Activated CD4-positive, alpha-beta T cell treated with anti-CD3 and anti-CD28 coated beads, Interleukin-2, amount 50 U/mL, for 4 hours (primary cell): ENCODE measurements at regions not wholly inside any gene's neighbourhood (a gene's known extent, or its start where the extent isn't known, plus 50 kb on each side); places are given as distances from the start of the nearest gene placed in this dataset.

Experiments used
- DNase-seq, 2 experiments: peaks; one replicate each; pipeline ENCODE4 v3.0.0-alpha.2; 2020

DNA sequence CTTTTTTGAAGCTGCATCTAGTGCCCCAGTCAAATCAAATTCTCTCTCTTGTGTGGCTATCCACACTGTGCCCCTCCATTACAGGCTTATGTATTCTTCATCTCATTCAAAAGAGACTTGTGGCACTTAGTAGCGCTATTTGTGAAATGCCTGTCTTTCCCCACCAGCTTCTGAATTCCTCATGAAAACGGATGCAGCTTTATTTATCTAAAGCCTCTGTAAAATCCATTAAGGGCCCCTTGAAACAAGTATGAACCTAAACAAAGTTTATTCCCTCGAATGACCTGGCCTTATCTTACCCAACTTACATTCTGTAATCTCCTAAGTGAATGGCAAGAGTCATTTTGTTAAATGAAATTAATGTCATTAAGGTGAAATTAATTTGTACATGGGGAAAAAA lies 417.4 kb upstream of the PIK3C3 start:
- no peak for DNase-seq

DNA sequence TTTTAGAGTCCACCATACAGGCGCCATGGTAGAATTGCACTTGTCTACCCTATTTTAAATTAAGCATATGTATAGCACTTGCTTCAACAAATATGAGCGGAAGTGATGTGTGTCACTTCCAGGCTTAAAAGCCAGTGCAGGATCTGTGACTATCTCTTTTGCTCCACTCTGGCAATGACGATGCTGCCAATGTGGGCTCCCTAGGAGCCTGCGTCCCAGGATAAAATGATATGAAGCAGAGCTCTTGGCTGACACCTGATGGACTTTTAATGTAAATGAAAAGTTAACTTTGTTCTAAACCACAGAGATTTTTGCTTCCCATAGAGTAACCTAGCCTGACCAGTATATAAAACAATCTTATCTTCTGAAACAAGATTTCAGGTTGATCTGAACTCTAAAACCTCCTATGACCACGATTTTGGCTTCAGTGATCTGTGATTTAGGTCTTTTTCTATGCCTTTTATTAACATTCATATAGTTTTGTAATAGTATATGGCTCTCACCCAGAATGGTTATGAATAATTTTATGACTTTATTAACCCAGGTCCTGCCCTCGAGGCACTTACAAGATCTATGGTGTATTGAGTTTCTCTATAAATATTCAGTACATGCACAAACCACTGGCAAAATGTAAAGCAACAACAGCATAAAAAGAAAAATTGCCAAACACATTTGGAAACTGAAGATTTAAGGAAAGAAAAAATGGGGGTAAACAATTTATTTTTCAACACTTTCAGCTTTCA lies 422.5 kb upstream of the PIK3C3 start:
- no peak for DNase-seq

DNA sequence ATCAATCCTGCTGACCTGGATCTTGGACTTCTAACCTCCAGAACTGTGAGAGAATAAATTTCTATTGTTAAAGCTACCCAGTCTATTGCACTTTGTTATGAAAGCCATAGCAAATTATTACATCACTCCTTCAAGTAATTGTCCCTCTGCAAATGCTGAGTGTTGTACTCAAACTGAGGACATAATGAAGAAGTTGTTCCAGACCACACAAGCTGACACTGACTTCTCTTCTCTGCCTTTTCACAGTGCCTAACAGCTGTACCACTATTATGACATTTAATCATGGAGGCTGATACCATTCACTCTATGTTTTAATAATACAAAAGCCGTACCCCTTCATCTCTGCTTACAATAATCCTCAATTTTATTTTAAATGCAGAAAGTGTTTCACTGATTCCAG lies 424.1 kb upstream of the PIK3C3 start:
- no peak for DNase-seq

DNA sequence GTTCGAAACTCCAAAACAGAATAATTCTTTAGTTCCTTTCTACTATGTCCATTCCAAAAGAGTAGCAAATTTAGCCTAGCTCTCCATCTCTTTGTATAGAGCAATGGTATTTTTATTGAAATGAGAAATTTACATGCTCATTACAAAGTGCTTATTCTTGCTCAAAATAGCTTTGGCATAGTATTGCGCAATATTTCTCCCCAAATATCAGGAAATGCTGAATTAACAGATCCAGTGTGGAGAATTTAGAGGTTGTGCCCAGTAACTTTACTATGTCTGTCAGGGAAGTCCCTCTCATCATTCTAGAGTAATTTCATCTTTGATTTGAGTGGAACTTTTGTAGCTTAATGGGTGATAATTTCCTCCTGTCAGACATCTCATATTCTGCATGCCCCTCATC lies 425.9 kb upstream of the PIK3C3 start:
- no peak for DNase-seq

DNA sequence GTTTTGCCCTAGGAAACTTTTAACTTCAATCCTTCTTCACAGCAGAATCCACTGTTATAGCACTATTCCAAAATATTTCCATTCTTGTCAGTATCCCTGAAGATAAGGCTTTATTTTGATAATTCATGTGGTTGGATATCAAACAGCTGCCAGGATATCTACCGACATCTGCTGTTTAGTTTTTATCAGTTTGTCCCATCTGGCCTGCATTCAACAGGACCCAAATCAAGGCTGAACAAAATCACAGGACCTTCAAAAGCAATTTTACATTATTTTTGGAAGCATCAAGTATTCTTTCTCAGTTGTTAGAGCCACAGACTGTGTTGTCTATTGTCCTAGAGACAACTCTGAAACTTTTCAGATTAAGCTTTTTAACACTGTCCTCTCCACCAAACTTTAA lies 429.0 kb upstream of the PIK3C3 start:
- no peak for DNase-seq

DNA sequence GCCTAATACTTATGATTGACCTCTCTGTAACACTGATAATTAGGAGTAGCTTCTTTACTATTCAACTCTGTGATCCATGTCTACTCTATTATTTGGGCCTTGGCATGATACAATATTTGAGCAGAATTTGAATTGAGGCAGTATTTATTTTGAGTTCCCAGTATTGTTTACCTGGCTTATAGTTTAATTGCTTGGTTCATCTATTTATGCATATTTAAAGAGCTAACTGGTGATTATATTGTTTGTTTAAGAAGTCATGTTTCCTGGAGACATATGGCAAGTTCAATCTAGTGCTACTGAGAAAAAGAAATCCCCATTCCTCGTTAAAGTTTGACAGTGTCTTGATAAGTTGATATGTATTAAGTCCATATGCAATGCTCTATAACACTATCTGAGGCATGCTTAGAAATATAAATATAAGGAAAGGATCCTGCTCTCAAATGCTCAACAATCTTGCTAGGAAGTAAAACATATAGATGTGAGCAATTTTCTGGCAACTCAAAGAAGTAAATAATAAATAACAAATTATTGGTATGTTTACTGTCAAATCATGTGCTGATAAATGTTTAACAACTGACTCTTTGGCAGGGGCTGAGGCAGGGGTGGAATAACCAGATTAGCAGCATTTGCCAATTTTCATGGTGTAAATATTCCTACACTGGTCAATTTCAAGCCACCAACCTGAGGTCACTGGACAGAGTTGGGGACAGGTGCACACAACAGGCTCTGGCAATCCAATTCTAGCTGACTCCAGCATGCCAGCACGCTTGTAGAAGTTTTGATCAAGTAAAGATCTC lies 430.2 kb upstream of the PIK3C3 start:
- DNase-seq, result no peak

DNA sequence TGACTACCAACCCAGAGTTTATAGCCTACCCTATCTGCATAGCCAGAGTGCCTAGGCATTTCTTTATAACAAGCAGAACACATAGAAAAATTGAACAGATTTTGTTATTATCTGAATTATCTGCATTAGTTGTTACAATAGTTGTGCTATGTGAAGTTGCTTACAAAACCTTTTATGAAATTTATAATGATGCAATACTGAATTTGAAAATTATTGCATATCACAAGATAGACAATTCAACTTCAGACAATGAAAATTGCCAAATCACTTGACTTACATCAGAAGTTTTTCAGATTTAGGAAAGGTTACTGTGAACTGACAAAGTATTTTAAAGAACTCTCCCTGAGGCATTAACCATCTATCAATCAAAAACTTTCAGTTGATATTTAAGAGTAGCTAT lies 437.9 kb upstream of the PIK3C3 start:
- no peak for DNase-seq

DNA sequence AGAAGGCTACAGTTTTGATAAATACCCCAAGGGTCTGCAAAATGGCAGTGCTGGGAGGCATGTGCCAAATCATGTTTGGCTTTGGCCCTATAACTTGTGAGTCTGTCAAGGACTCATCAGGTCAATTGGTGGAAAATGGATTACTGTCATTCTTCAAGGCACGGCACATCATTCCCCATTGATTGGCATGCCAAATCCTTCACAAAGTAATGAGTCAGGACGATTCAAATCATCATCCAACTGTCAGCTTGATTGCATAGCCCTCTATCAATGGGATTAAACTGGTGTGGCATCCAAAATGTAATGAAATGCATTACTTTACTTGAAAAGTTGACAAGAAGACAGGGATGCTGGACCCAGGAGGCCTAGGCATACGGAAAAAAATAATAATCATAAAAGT lies 441.6 kb upstream of the PIK3C3 start:
- no peak for DNase-seq

DNA sequence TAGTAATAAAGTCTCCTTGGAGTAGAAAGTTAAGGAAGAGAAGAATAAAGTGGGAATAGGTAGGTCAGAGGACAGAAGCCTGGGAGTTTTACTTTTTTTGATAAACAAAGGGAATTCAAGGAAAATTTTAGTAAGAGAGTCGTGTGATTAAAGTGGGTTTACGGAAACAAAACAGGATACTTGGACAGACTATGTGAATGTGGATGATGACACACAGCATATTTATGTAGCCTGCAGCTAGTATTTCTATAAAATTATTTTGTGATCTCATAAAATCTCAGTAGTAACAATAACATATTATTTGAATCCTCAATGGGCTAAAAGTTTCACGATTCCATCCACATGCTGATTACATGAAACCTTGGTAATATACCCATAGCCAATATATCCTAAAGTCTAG lies 450.7 kb upstream of the PIK3C3 start:
- no peak for DNase-seq

DNA sequence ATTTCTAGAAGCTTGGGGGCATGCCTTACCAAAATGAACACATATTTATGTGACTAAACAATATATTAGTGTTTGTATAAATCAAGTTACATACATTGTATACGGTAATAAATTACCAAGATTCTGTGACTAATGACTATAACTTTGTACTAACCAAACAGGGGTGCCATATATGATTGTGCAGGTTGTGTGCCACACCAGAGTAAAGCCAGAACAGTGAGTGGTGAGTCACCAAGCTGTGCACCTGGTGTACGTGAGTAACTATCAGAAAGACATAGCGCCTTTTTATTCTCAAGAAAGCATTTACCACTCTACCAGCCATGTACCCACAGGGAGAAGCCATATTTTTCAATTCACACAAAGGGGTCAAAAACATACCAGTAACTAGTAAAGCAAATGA lies 453.2 kb upstream of the PIK3C3 start:
- no peak for DNase-seq

DNA sequence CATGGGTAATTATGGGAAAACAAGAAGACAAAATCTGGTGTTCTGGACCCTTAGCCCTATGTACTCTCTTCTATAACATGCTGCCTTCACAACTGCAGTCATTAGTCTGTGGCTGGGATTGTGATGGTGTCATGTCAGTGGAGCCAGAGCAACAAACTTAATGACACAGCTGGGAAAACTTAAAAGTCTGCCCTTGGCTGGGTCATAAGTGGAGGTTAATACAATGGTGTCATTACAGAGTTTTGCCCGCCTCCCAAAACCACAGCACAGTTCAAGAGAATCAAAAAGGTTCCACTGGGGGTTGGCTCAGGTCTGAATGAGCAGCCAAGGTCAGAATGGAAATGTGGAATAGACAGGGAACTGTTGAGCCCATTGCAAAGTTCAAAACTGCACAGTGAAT lies 455.7 kb upstream of the PIK3C3 start:
- no peak for DNase-seq

DNA sequence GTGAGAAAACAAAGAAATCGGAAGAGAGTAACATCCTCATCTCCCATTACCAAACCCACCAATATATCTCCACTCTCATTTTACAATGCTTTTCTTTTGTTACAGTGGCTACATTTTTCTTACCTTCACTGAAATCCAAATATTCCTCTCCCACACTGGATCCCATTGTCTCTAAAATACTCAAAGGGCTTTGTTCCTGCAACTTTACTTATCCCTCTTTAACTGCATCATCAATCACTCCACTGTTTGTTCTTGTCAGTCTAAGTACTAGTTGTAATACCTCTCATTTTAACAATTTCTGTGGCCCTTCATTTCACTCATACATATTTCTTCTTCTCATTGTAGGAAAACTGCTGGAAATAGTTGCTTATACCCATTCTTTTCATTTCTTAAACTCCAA lies 464.2 kb upstream of the PIK3C3 start:
- DNase-seq, result no peak

DNA sequence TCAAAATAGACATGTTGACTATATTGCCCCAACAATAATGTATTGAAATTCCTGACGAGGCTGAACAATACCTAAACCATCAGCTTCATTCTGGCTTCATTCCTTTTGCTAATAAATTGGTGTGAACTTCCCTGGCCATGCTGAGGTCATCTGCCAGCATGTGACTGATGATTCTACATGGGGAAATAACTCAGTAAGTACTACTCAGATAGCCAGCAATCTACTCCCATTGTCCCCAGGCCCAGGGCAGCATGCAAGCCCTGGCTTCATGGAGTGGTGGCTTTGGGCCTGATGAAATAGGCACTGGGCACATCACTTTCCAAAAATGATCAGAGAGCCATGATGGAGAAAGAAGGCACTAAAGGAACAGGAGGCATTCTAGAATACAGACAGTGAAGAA lies 468.5 kb upstream of the PIK3C3 start:
- no peak for DNase-seq

DNA sequence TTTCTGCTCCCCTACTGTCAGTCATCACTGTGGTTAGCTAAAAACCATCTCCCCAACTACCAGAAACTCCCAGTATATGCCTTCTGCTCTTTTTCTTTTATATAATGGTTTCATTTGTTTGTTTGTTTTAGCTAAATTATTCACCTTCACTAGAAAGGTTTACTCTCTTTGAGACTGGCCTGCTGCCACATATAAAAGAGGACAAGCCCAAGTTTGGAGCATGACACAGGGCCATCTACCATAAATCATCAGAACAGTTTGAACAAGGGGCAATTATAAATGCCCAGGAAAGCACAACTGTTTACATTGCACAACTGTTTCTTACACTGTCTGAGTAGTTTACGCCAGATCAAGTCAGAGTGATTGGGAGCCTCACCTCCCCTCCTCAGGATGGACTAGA lies 471.0 kb upstream of the PIK3C3 start:
- DNase-seq, result no peak

DNA sequence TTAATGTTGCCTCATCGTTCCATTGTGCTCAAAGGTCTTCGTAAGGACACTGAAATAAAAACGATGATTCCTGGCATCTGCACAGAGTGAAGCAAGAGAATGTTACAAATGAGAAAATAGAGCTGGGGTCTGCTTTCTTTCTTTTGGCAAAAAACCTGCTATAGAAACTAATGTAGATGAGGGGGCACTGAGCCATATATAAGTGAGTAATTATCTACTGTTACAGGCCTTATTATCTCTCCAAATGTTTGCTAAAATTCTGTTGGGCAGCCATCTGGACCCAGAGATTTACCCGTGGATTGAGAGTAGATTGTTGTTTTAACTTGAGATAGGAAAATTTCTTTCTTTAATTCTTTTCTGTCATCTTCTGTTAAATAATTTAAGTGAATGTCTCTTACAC lies 472.5 kb upstream of the PIK3C3 start:
- DNase-seq, result no peak

DNA sequence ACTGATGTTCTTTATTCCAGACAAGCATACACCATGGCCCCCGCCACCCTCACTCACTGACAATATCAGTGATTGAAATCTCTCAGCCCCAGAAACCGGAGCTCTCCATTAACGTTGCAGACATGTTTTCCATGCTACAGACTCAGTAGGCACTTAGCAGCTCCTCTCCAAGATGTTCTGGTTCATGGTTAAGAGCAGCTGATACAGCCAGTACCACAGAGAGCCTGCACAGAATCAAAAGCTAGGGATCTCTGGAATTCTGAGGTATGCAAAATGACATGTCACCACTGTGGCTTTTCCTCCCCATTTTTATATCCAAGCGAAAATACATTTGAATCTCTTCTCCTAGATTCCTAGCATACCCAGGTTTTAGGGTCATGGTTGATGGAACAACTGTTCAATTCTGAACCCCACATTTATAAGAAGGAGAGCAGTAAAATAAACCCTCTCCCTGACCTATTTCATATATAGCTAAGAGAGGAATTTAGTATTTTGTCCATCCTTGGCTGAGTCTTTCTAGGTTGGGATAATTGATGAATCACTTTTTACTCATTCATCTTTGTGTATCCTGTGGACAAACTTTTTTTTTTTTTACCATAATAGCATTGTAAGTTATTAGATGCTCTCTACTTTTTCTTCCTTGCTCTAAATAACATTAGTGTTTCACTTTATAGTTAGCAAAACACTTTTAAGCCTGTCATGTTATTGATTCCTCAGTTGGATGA lies 488.4 kb upstream of the PIK3C3 start:
- no peak for DNase-seq

DNA sequence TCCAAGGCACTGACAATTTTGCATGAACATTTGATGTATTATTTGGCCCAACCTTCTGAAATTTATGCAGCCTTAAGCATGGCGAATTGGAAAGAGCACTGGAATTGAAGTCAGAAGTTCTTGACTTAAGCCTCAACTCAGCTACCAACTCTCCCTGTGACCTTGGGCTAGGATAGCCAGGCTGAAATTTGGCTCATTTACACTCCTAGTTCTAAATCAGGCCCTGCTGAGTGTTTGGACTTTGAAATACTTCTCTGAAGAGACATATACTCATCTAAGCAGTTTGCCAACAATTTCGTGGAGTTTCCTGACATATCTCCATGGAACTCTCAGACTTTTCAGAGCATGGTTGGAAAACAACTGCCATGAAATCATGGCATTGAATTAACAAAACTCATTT lies 489.6 kb upstream of the PIK3C3 start:
- DNase-seq, result no peak

DNA sequence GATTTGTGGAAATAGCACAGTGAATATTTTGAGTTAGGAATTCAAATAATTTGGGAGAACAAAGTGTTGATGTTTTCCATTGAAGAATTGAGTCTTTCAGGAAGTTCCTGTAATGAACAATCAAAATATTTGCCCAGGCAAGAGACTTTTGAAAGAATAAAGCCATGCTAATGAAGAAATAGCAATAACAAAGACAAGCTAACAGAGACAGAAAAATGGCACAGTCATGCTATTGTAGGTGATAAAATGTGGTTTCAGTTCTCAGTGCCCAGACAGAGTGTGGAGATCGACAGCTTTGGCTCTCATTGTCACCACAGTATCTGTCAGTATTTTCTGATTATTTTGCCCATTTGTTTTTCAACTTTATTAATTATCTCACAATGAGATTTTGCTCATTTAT lies 490.8 kb upstream of the PIK3C3 start:
- DNase-seq, result no peak

DNA sequence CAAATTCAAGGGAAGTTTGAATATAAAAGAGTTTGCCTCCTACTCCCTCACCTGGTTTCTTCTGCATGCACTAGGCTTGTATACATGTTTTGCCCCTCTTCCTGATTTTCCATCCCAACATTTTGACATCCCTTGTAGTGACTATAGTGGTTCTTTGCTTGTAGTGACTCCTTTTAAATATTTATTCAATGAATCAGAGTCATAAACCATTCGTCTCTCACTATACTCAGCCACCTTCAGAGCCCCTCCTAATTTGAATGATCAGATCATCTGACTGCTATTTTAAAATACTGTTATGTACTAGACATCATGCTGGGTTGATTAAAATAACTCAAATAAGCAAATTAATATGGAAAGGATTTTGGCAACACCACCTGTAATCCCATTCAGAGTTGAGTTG lies 492.1 kb upstream of the PIK3C3 start:
- DNase-seq, result no peak

DNA sequence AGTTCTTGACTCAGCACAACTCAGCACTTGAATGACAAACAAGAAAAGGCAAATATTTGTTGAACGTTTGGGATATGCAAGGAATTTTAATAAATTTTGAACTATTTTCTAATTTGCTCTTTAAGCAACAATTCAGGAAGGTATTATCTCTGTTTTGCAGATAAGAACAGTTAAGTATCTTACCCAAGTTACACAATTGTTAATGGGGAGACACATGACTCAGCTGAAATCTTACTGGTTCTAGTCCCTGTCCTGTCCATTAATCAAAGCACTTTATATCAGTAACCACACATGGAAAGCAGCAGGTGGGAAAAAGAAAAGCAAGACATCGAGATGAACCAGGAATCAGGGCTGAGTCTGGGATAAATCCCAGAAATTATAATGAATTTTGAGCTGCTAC lies 493.9 kb upstream of the PIK3C3 start:
- DNase-seq, result no peak

DNA sequence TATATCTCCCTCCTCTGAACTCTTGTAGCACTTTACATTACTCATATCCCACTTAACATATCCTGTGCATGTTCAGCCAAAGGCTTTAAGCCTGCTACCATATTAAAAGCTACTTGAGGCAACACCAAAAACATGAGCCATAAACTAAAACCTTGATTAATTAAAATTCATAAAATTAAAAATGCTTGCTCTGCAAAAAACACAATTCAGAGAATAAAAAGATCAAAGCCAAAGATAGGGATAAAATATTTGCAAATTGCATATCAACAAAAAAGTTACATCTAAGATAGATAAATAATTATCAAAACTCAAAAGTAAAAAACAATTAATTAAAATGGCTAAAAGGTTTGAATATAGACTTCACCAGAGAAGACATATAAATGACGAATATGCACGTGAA lies 495.4 kb upstream of the PIK3C3 start:
- DNase-seq, result no peak

DNA sequence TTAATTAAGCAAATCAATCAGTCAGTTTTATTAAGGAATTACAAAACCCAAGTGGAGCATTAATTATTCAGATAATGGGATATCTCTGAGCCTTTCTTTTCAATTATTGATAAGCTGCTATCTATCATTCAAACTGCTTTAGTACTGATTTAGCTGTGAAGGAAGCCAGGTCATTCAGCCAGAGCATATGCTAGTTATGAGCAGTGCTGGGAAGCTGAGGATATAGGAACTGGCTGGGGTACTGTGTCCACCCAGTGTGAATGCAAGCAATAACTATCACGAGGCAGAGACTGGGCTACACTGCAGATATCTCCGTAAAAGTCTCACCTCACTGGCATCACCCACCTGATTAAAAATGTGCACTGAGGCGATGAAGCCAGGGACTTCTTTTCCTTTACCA lies 496.7 kb upstream of the PIK3C3 start:
- no peak for DNase-seq

DNA sequence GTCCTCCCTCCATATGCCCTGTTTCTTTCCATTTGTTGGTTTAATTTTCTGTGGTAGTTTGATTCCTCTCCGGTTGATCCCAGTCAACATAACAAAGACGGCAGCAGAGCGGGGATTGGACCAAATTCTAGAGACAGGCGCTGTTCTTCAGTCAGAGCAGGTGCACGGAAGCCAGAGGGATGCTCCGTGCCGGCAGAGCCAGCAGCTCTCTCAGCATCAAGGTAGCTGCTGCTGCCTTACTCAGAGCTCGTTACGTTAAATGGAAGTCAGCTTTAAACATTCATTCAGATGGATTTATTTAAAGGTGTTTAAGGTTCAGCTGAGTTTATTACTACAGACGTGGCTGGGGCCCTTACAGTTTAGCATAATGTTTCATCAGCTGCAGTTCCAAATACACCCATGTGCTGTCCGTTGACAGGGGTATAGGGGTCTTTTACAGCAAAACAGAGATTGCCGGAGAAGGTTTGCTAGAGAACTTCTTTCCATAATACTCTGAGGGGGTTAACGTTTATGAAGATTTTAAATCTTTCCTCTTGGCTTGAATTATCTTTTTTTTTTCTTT lies 497.2 kb upstream of the PIK3C3 start:
- no peak for DNase-seq

DNA sequence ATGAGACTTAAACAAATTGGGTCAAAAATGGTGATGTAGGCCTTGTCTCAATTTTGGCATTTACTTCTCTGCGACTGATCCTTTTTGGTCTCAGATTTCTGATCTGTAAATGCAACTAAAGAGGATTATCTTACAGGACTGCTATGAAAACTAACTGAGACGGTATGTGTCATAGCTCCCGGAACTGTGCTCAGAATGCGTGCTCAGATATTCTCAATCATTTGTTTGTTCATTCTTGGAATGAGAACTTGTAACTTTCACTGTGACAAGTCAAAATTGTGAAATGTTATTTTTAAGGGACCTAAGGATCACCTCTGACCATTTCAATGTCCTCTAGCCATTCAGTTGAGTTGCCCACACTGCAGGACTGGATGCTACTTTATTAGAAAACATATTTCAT lies 498.2 kb upstream of the PIK3C3 start:
- DNase-seq, result no peak
